Keratinocyte (primary cell): ENCODE measurements at regions not wholly inside any gene's neighbourhood (a gene's known extent, or its start where the extent isn't known, plus 50 kb on each side); places are given as distances from the start of the nearest gene placed in this dataset.

Source experiments
- DNase-seq: peaks from one replicate; pipeline ENCODE4 v3.0.0-alpha.2; 2011; ENCODE audit warnings: low read depth, missing footprints, low spot score
- FAIRE-seq: peaks from 2 replicates; lab custom pipeline; 2011; peaks lifted over from hg19 to GRCh38; lab: Jason Lieb, UNC
- H2AFZ ChIP-seq: 2 replicates; pipeline ENCODE4 v1.6.0; 2012; ENCODE audit warnings: low read length, control low read depth, inconsistent platforms; ENCODE audit not compliant: control insufficient read depth
- H3K27ac ChIP-seq: 2 replicates; pipeline ENCODE4 v1.5.1; 2011; ENCODE audit warnings: low read length; ENCODE audit not compliant: control insufficient read depth, insufficient read depth
- H3K27me3 ChIP-seq: 3 replicates; pipeline ENCODE4 v1.6.0; 2011; ENCODE audit warnings: low read length; ENCODE audit not compliant: control insufficient read depth, insufficient read depth; ENCODE audit errors: extremely low read depth
- H3K36me3 ChIP-seq, 2 experiments: 2 replicates in 1 of 2; 3 replicates in 1 of 2; pipeline ENCODE4 v1.5.1; 2011; ENCODE audit warnings: low read length in 2 of 2, mild to moderate bottlenecking in 1 of 2; ENCODE audit not compliant: control insufficient read depth in 2 of 2, insufficient read depth in 2 of 2; ENCODE audit errors: extremely low read depth in 1 of 2
- H3K4me1 ChIP-seq: 3 replicates; pipeline ENCODE4 v1.5.1; 2011; ENCODE audit warnings: low read length; ENCODE audit not compliant: control insufficient read depth, insufficient read depth; ENCODE audit errors: extremely low read depth
- H3K4me2 ChIP-seq: 3 replicates; pipeline ENCODE4 v1.6.0; 2011; ENCODE audit warnings: low read depth, low read length; ENCODE audit not compliant: control insufficient read depth, insufficient read depth; ENCODE audit errors: extremely low read depth
- H3K4me3 ChIP-seq, 3 experiments: fragments of 200-600 bp in 1 of 3; sonication (generic) in 1 of 3; 2 replicates in 2 of 3; 3 replicates in 1 of 3; pipeline ENCODE4 v1.5.1; 2011 to 2016; ENCODE audit warnings: low read length in 3 of 3, mild to moderate bottlenecking in 3 of 3, control low read depth in 2 of 3, inconsistent platforms in 1 of 3, low read depth in 1 of 3, mixed read lengths in 1 of 3, mixed run types in 1 of 3, moderate library complexity in 1 of 3; ENCODE audit not compliant: control insufficient read depth in 2 of 3, insufficient read depth in 2 of 3; ENCODE audit errors: extremely low read depth in 1 of 3
- H3K79me2 ChIP-seq: 2 replicates; pipeline ENCODE4 v1.6.0; 2012; ENCODE audit warnings: low read length; ENCODE audit not compliant: control insufficient read depth, insufficient read depth
- H3K9ac ChIP-seq: 3 replicates; pipeline ENCODE4 v1.6.0; 2011; ENCODE audit warnings: low read length; ENCODE audit not compliant: control insufficient read depth, insufficient read depth; ENCODE audit errors: extremely low read depth
- H3K9me1 ChIP-seq: 3 replicates; pipeline ENCODE4 v1.6.0; 2011; ENCODE audit warnings: low read length; ENCODE audit not compliant: control insufficient read depth, insufficient read depth; ENCODE audit errors: extremely low read depth
- H3K9me3 ChIP-seq: 2 replicates; pipeline ENCODE4 v1.5.1; 2012; ENCODE audit warnings: low read depth, low read length; ENCODE audit not compliant: control insufficient read depth
- H4K20me1 ChIP-seq: 3 replicates; pipeline ENCODE4 v1.6.0; 2011; ENCODE audit warnings: low read length; ENCODE audit not compliant: control insufficient read depth, insufficient read depth; ENCODE audit errors: extremely low read depth
- EZH2 ChIP-seq: IDR thresholded peaks from one replicate; pipeline ENCODE4 v1.6.1; 2012; ENCODE audit warnings: inconsistent platforms, mild to moderate bottlenecking, low read length, moderate library complexity
- dilution Hi-C: fragments of 300-500 bp; cut with MboI; formaldehyde crosslinking; loops from one replicate; pipeline ENCODE4 v1.7.0; 2020; ENCODE audit warnings: low sequenced_read_pairs; ENCODE audit not compliant: extremely low pct_ligation_motif_present
- TF ChIP-seq, protein P1 (sequence below), 3 experiments: IDR thresholded peaks in 1 of 3; conservative IDR thresholded peaks in 1 of 3; optimal IDR thresholded peaks in 1 of 3; 2 replicates in 2 of 3; 3 replicates in 1 of 3; pipeline versions ENCODE3 to v1.5.1; 2011; ENCODE audit warnings: low read length in 3 of 3, mild to moderate bottlenecking in 3 of 3, moderate library complexity in 2 of 3, control low read depth in 1 of 3, inconsistent platforms in 1 of 3; ENCODE audit not compliant: insufficient read depth in 2 of 3; ENCODE audit errors: extremely low read depth in 1 of 3

DNA sequence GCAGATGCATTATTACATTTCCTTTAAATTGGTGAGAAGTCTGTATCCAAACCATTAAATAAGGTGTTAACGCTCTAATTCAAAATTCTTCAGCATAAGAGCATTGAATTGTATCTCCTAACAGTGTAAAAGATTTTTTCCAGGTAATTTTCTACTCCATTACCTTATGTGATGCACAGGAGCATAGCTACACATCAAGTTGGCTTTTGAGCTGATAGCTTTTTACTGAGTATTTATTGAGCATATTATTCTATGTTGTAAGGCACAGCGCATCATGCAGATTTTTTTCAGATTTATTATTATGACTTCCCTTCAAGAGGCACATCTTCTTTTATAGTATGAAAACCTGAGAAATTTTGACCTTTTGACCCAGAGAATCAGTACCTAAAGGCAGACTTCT lies 270.7 kb upstream of the MIR17HG start:
- H3K4me2 ChIP-seq = no peak overlapping the region
- no peak overlapping the region for H2AFZ ChIP-seq
- H3K27ac ChIP-seq = no peak overlapping the region
- H3K4me3 ChIP-seq = no peak overlapping the region
- no peak for FAIRE-seq
- H3K9me3 ChIP-seq = no peaks in the 10 kb centered on the region
- H3K9ac ChIP-seq = no peak overlapping the region
- no peak for DNase-seq
- H3K9me1 ChIP-seq = no peaks in the 10 kb centered on the region
- no peak for TF ChIP-seq EZH2
- TF ChIP-seq, protein P1, sequence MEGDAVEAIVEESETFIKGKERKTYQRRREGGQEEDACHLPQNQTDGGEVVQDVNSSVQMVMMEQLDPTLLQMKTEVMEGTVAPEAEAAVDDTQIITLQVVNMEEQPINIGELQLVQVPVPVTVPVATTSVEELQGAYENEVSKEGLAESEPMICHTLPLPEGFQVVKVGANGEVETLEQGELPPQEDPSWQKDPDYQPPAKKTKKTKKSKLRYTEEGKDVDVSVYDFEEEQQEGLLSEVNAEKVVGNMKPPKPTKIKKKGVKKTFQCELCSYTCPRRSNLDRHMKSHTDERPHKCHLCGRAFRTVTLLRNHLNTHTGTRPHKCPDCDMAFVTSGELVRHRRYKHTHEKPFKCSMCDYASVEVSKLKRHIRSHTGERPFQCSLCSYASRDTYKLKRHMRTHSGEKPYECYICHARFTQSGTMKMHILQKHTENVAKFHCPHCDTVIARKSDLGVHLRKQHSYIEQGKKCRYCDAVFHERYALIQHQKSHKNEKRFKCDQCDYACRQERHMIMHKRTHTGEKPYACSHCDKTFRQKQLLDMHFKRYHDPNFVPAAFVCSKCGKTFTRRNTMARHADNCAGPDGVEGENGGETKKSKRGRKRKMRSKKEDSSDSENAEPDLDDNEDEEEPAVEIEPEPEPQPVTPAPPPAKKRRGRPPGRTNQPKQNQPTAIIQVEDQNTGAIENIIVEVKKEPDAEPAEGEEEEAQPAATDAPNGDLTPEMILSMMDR (optimal IDR thresholded peaks at IDR 0.05 in 1 of 3, IDR thresholded peaks at IDR 0.05 in 1 of 3, conservative IDR thresholded peaks at IDR 0.05 in 1 of 3; ENCODE audit: extremely low read depth in 1 of 3, insufficient read depth in 2 of 3, low read length in 3 of 3) = no peak
- no peaks in the 10 kb centered on the region for H3K36me3 ChIP-seq
- no peaks in the 10 kb centered on the region for H3K79me2 ChIP-seq
- dilution Hi-C loops = no loop called here
- no peaks in the 10 kb centered on the region for H4K20me1 ChIP-seq
- no peaks in the 10 kb centered on the region for H3K27me3 ChIP-seq
- H3K4me1 ChIP-seq = no peaks in the 10 kb centered on the region

DNA sequence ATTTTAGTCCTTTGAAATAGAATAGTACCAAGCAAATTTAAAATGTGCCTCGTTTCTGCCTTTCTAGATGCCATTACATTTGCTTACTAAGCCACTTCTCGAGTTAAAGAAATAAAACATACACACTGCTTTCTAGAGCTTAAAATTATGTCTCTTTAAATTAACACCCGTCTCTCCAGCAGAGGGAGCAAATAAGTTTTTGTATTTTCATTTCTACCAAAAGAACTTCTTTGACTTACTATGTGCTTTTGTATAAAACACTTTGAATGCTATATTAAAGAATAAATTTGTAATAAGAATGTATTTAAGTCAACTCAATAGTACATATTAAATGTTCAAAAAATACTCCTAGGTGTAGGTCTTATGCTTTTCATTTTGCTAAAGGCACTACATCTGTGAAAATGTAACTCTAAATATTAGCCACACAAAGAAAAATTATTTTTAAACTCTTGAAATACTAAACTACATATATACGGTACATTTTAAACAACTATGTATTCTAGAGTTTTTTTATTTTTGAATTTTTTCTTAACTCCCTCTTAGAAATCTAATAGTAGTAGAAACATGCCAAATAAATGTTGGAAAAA lies 269.3 kb upstream of the MIR17HG start:
- dilution Hi-C loops = no loop called here
- TF ChIP-seq, protein P1 (optimal IDR thresholded peaks at IDR 0.05 in 1 of 3, IDR thresholded peaks at IDR 0.05 in 1 of 3, conservative IDR thresholded peaks at IDR 0.05 in 1 of 3; ENCODE audit: extremely low read depth in 1 of 3, insufficient read depth in 2 of 3, low read length in 3 of 3) = peak in 1 of 3 experiments; percentile 7
- TF ChIP-seq EZH2 = no peak
- H2AFZ ChIP-seq = no peak overlapping the region

More for the DNA sequence above, 269.3 kb upstream of the MIR17HG start:
- H3K9me3 ChIP-seq = no peaks in the 10 kb centered on the region
- no peak overlapping the region for H3K27ac ChIP-seq
- H3K4me2 ChIP-seq = no peak overlapping the region
- H3K9me1 ChIP-seq = no peaks in the 10 kb centered on the region
- DNase-seq = no peak
- H3K4me1 ChIP-seq = no peaks in the 10 kb centered on the region
- no peaks in the 10 kb centered on the region for H3K27me3 ChIP-seq
- no peaks in the 10 kb centered on the region for H3K36me3 ChIP-seq
- no peaks in the 10 kb centered on the region for H4K20me1 ChIP-seq
- no peak for FAIRE-seq
- H3K4me3 ChIP-seq = no peak overlapping the region
- no peaks in the 10 kb centered on the region for H3K79me2 ChIP-seq
- H3K9ac ChIP-seq = no peak overlapping the region
